CD14-positive monocyte (primary cell): ENCODE measurements at regions not wholly inside any gene's neighbourhood (a gene's known extent, or its start where the extent isn't known, plus 50 kb on each side); places are given as distances from the start of the nearest gene placed in this dataset.

Source experiments
- DNase-seq, 3 donors: peaks; one replicate each; pipeline ENCODE4 v3.0.0-alpha.2; 2011 to 2022
- H2AFZ ChIP-seq: 2 replicates; pipeline ENCODE4 v1.6.0; 2012; ENCODE audit warnings: mild to moderate bottlenecking, low read depth, low read length, inconsistent platforms; ENCODE audit not compliant: insufficient read depth, poor library complexity, severe bottlenecking
- H3K27ac ChIP-seq, 2 donors: 1 replicate in 1 of 2; 2 replicates in 1 of 2; pipeline ENCODE4 v1.5.1; 2012 to 2013; ENCODE audit warnings: low read length in 2 of 2, control low read depth in 1 of 2, inconsistent platforms in 1 of 2, low read depth in 1 of 2, mild to moderate bottlenecking in 1 of 2
- H3K27me3 ChIP-seq, 2 donors: one replicate each; pipeline versions ENCODE4 v1.6.0 to v1.6.1; 2011 to 2013; ENCODE audit warnings: low read length in 2 of 2; ENCODE audit not compliant: control insufficient read depth in 2 of 2, insufficient read depth in 2 of 2
- H3K36me3 ChIP-seq, 2 donors: replicated peaks in 1 of 2; 1 replicate in 1 of 2; 2 replicates in 1 of 2; pipeline versions ENCODE4 v1.5.1 to v1.6.1; 2012 to 2013; ENCODE audit warnings: low read length in 2 of 2, control low read depth in 1 of 2, inconsistent platforms in 1 of 2, mild to moderate bottlenecking in 1 of 2; ENCODE audit not compliant: insufficient read depth in 2 of 2, control insufficient read depth in 1 of 2
- H3K4me1 ChIP-seq, 2 donors: 1 replicate in 1 of 2; 2 replicates in 1 of 2; pipeline versions ENCODE4 v1.5.1 to v1.6.1; 2012 to 2013; ENCODE audit warnings: low read length in 2 of 2, control low read depth in 1 of 2, inconsistent platforms in 1 of 2, mild to moderate bottlenecking in 1 of 2, moderate library complexity in 1 of 2; ENCODE audit not compliant: insufficient read depth in 2 of 2, control insufficient read depth in 1 of 2
- H3K4me2 ChIP-seq: replicated peaks from 2 replicates; pipeline ENCODE3; 2012; ENCODE audit warnings: low read length, moderate library complexity, mild to moderate bottlenecking; ENCODE audit not compliant: poor library complexity, severe bottlenecking; ENCODE audit errors: extremely low read depth
- H3K4me3 ChIP-seq, 3 experiments: fragments of 200-600 bp in 1 of 3; sonication (generic) in 1 of 3; replicated peaks in 1 of 3; 1 replicate in 2 of 3; 2 replicates in 1 of 3; pipeline ENCODE4 v1.5.1; 2011 to 2013; ENCODE audit warnings: low read length in 3 of 3, mild to moderate bottlenecking in 3 of 3, control low read depth in 2 of 3, low read depth in 2 of 3, inconsistent platforms in 1 of 3, moderate library complexity in 1 of 3
- H3K79me2 ChIP-seq: 2 replicates; pipeline ENCODE4 v1.6.0; 2012; ENCODE audit warnings: mild to moderate bottlenecking, control low read depth, inconsistent platforms, low read length, moderate library complexity; ENCODE audit not compliant: insufficient read depth
- H3K9ac ChIP-seq: 2 replicates; pipeline ENCODE4 v1.6.0; 2017; ENCODE audit warnings: low read length, mild to moderate bottlenecking; ENCODE audit not compliant: insufficient read depth, poor library complexity, severe bottlenecking
- H3K9me3 ChIP-seq, 2 donors: replicated peaks in 1 of 2; 1 replicate in 1 of 2; 2 replicates in 1 of 2; pipeline versions ENCODE4 v1.5.1 to v1.6.1; 2012 to 2013; ENCODE audit warnings: low read length in 2 of 2, control low read depth in 1 of 2; ENCODE audit not compliant: control insufficient read depth in 1 of 2, insufficient read depth in 1 of 2
- H4K20me1 ChIP-seq: 2 replicates; pipeline ENCODE4 v1.6.0; 2012; ENCODE audit warnings: mild to moderate bottlenecking, low read length, control low read depth, moderate library complexity; ENCODE audit not compliant: insufficient read depth
- H3K27ac Mint-ChIP-seq, 7 donors: one replicate each; pipeline ENCODE4 v1.8.0; 2020; ENCODE audit warnings: mild to moderate bottlenecking in 7 of 7, mixed read lengths in 7 of 7, moderate library complexity in 6 of 7, inconsistent platforms in 2 of 7
- H3K27me3 Mint-ChIP-seq, 3 donors: one replicate each; pipeline ENCODE4 v1.8.0; 2021 to 2022; ENCODE audit warnings: low read depth in 3 of 3, mild to moderate bottlenecking in 3 of 3, mixed read lengths in 3 of 3, moderate library complexity in 3 of 3, inconsistent platforms in 1 of 3
- H3K36me3 Mint-ChIP-seq, 2 donors: one replicate each; pipeline ENCODE4 v1.8.0; 2020; ENCODE audit warnings: mixed read lengths in 2 of 2, inconsistent platforms in 1 of 2, mild to moderate bottlenecking in 1 of 2
- H3K4me1 Mint-ChIP-seq: one replicate; pipeline ENCODE4 v1.8.0; 2020; ENCODE audit warnings: mild to moderate bottlenecking, mixed read lengths
- H3K4me3 Mint-ChIP-seq, 2 donors: one replicate each; pipeline ENCODE4 v1.8.0; 2020; ENCODE audit warnings: mild to moderate bottlenecking in 2 of 2, mixed read lengths in 2 of 2, moderate library complexity in 1 of 2
- H3K9me3 Mint-ChIP-seq, 7 donors: one replicate each; pipeline ENCODE4 v1.8.0; 2020 to 2022; ENCODE audit warnings: mixed read lengths in 7 of 7, mild to moderate bottlenecking in 6 of 7, moderate library complexity in 6 of 7, inconsistent platforms in 2 of 7
- CTCF ChIP-seq: fragments of 200-600 bp; IDR thresholded peaks from one replicate; pipeline ENCODE4 v1.8.0; 2022; ENCODE audit warnings: antibody characterized with exemption, mild to moderate bottlenecking
- WGBS: methylation state at CpG from one replicate; pipeline ENCODE4 v1.1.5; 2013; ENCODE audit warnings: missing lambda C conversion rate; ENCODE audit not compliant: insufficient coverage; 5-methylcytosine and 5-hydroxymethylcytosine counted together
- intact Hi-C, 2 donors: fragments of 100-400 bp; cut with micrococcal nuclease; formaldehyde crosslinking; loops; one replicate each; pipeline versions ENCODE4 v1.15.0 to v1.15.1; 2023

DNA sequence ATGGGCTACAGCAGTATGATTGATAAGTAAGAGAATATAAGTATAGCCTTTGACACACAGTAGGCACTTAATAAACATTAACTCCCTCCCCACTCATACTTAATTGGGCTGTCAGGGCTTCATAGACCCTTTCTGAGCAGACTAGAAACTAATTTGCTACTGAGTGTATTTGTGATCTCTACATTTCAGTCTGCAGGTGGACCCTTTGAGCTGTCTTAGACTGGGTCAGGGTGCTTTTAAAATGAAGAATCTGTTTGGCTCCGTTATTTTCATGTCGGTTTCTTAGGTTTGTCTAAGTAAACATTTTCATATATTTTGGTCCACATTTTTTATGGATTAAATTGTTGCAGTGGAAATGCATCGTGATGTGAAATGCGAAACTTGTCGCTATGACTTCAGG lies 50.3 kb upstream of the SELENOK start:
- Histone ChIP-seq H4K20me1 (no peaks in the 10 kb centered on the region), H3K4me2 (no peak overlapping the region), H2AFZ (no peak overlapping the region), H3K4me1 (no peaks in the 10 kb centered on the region), H3K36me3 (no peaks in the 10 kb centered on the region), H3K4me3 (no peak overlapping the region), H3K79me2 (no peaks in the 10 kb centered on the region), H3K27ac (no peak overlapping the region), H3K27me3 (peaks cover 3% of the 10 kb centered on the region in 2 donors), H3K9me3 (peaks cover 15 to 18% of the 10 kb centered on the region in 2 donors), H3K9ac (no peak overlapping the region)
- Mint-ChIP-seq H3K36me3 (no peaks in the 10 kb centered on the region), H3K9me3 (peaks cover 9 to 26% (median 12%) of the 10 kb centered on the region in 7 donors), H3K4me1 (no peaks in the 10 kb centered on the region), H3K27me3 (peaks cover 3 to 13% (median 13%) of the 10 kb centered on the region in 3 donors), H3K4me3 (no peak overlapping the region), H3K27ac (no peak overlapping the region)
- intact Hi-C loops: no loop called here
- DNase-seq: no peak
- TF ChIP-seq CTCF: no peak
- WGBS: no CpG with 5 or more reads among the region's 5 CpGs
